GOT3 (cell line): ENCODE measurements at regions not wholly inside any gene's neighbourhood (a gene's known extent, or its start where the extent isn't known, plus 50 kb on each side); places are given as distances from the start of the nearest gene placed in this dataset.

Source experiments
- DNase-seq: peaks from one replicate; lab custom pipeline; 2025; ENCODE audit warnings: mixed read lengths; lab: John Stamatoyannopoulos, UW

- DNase-seq = no peak
These were observed 587.7 kb upstream of the GRAMD2B start for GRCh38 chr5:125835293-125836172.

- DNase-seq = no peak
These were observed 587.0 kb upstream of the GRAMD2B start for GRCh38 chr5:125836256-125836655.

DNA sequence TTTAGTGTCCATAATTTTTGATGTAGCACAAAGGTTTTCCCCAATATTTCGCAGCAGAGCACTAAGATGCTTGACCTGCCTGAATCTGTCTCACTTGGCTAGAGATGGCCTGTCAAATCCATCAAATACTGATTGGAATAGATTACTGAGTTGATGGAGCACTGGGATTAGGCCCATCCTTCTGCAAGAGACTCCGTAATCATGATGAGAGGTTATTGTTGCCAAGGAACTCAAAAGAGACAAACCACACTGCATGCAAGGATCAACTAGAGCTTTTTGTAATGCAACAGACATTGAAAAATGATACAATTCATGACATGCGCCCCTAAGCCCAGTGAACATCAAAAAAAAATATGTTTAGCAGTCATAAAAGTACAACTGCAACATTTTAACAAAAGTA lies 585.3 kb upstream of the GRAMD2B start:
- no peak for DNase-seq

GRCh38 chr5:125847561-125847960 lies 575.6 kb upstream of the GRAMD2B start:
- no peak for DNase-seq

GRCh38 chr5:125848751-125849150 lies 574.5 kb upstream of the GRAMD2B start:
- DNase-seq = no peak

DNA sequence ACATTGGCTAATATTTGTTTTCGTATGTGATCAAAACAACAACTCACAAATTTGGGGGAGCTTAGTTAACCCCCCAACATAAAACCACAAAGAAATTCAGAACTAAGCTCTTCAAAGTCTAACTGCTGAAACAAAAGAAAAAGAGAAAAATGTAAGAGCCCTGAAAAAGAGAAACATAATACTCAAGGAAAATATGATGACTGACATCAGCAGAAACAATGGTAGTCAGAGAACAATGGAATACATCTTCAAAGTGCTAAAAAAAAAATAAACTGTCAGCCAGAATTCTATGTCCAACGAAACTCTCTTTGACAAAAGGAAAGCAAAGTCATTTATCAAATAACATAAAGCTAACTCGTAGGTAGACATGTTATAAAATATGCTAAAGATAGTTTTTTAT lies 566.3 kb upstream of the GRAMD2B start:
- DNase-seq = no peak

GRCh38 chr5:125863579-125863978 lies 559.6 kb upstream of the GRAMD2B start:
- DNase-seq = no peak

DNA sequence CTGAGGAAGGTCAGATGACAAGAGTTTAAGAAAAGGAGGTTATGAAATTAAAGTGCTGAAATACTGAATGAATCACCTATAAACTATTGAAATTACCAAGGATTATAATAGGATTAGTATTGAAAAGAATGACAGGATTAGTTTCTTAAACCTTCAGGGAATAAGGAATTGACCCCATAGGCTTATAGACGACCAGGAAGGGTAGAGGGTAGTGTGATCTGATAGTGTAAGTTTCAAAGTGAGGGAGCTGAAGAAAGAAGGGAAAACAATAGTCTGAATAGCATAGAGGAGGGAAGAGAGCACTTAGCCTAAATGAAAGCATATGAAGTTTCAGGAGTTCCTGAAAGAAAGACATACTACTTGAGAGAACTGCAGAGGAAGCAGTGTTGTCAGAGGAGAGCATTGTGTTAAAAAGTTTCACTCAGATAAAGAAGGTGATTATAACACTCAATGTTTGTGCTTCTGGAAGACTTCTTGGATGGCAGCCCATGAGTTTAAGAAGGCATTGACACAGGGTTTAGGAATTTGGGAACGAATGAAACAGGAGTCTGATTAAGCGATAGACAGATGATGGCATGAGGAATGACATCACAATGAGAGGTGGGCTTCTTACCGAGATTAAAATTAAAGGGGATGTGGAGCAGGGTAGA lies 557.9 kb upstream of the GRAMD2B start:
- no peak for DNase-seq

DNA sequence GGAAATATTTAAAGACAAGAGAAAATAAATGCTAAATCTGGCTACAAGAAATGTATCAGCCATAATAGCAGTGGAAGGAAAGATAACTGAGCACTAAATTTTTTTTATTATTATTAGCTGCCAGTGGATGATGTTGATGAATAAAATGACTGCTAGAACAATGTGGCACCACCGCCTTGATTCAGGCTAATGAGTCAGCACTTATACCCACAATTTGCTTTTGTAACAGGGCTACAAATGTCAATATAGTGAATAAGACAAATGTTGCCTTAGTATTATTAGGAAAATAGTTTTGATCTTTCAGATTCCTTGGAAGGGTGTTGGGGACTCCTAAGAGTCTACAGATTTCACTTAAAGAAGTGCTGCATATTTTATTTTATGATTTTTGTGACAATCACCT lies 555.2 kb upstream of the GRAMD2B start:
- DNase-seq = no peak

GRCh38 chr5:125870256-125870655 lies 553.0 kb upstream of the GRAMD2B start:
- no peak for DNase-seq

DNA sequence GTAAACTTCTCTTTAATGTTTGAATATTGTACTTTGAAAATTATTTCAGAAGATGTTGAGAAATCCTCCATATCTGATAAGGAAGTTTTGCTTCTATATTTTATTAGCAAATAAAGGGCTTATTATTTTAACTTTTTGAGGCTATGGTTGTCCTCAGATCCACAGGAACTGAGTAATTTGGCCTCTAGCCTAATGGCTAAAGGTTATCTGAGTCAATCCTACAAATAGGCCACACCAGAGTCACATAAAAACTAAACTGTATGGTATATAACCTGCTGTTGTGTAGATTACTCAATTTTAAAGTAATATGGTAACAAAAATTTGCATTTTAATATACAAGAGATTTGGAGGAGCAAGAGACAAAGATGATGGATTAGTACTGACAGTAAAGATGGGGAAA lies 549.2 kb upstream of the GRAMD2B start:
- no peak for DNase-seq

GRCh38 chr5:125874717-125875116 lies 548.5 kb upstream of the GRAMD2B start:
- DNase-seq = no peak

- no peak for DNase-seq
These were observed 546.0 kb upstream of the GRAMD2B start for GRCh38 chr5:125877248-125877647.

DNA sequence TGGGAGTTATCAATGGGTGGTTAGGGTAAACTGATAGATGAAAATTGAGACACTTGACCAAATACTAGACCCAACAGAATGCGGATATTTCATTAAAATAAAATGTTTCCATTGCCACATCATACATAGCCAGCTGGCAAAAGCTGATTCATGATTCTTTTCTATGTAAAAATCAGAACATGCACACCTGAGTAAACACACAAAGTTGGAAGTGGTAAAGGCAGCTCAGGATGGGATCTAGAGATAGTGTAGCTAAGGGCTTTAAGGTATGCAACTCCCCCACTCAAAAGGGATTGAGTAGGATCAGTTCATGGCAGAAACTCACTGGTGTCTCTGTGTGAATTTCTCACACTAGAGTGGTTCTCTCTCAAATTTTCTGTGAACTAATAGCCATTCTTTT lies 541.1 kb upstream of the GRAMD2B start:
- DNase-seq = no peak

GRCh38 chr5:125883223-125883622 lies 540.0 kb upstream of the GRAMD2B start:
- DNase-seq = no peak

DNA sequence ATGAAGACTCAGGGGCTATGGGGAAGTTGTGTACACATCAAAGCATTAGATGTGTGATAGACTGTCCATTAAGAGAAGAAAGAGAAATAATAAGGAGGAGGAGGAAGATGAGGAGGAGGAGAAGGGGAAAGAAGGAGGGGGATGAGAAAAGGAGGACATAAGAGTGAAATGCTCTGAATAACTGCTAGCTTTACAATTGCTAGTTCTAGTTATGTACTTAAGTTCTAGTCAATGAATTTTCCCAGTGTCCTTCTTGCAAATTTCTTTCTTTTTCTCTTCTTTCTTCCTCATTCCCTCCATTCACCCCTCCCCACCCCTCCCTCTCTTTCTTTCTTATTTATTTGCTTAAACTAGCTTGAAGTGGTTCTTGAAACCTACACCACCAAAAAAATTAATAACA lies 534.9 kb upstream of the GRAMD2B start:
- no peak for DNase-seq

DNA sequence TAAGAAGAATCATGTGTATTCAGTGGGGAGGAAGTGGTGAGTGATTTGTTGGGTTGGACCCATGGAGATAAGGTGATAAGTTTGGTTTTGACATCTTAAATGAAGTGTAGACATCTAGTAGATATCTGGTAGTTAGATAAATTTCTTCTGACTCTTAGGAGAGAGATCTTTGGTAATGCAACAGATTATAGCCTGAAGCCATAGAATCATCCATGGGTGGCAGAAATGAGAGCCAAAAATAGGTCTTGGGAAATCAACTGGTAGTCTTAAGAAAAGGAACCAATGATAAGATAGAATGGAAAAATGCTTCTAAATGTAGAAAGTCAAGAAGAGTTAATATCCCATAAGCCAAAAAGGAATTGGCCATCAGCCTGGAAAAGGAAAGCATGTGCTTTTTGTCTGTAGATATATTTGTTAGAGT lies 532.7 kb upstream of the GRAMD2B start:
- DNase-seq = no peak

DNA sequence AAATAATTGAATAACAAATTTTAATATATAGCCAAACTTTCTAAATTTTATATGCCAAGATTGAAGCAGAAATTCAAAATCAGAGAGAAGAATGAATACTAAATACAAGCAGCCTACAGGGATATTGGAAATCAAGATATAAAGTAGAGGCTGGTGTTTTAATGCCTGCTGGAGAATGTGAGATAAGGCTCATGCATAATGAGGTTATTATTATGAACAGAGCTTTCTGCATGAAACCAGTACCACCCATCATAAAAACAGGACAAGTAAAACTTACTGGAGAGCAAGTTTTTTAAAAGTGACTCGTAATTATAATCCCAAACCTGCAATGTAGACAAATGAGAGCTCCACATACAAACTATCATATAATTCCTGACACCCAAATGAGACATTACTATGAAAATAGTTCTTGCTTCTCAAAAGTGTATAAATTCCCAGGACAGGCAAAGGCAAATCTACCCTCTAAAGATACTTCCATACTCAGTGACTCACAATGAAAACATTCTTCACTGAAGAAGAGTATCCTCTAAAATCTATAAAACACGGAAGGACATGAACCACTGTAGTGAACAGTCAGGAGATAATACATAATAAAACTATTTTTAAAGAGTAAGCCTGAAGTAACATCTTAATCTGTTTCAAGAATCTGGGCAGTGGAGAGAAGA lies 532.0 kb upstream of the GRAMD2B start:
- DNase-seq = no peak

DNA sequence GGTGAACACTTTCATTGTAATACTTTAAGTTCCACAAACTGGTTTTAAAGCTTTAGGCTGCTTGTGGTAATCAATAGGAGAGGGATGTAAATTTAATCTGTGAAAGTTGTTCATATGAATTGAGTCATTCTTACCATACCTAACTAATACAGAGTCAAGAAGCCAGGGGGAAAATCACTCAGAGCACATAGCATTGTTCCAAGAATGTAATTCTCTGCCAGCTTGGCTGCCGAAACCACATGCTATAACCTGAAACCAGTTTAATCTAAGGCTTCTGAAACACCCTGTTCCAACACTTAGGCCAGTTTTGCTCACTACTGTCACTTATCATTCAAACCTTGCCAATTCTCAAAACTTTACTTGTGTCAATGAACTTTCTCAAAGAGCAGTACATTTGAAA lies 528.8 kb upstream of the GRAMD2B start:
- no peak for DNase-seq

- no peak for DNase-seq
These were observed 526.8 kb upstream of the GRAMD2B start for GRCh38 chr5:125896368-125896767.

DNA sequence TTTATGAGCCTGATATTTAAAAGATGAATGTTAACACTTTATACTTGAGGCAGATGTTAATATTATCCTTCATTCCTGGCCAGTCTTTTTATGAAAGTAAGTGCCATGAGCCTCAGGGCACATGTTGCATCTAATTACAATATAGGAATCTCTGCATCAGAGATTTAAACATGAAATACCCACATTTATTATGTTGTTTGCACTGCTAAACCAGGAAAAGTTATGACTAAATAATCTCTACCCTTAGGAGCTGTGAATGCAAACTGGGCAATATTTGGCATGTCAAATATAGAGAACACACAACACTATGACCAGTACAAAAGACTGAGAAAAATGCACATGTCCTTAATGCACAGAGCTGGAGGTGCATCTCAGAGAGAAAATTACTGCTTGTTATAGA lies 526.1 kb upstream of the GRAMD2B start:
- no peak for DNase-seq

GRCh38 chr5:125898851-125899405 lies 524.3 kb upstream of the GRAMD2B start:
- DNase-seq = no peak

DNA sequence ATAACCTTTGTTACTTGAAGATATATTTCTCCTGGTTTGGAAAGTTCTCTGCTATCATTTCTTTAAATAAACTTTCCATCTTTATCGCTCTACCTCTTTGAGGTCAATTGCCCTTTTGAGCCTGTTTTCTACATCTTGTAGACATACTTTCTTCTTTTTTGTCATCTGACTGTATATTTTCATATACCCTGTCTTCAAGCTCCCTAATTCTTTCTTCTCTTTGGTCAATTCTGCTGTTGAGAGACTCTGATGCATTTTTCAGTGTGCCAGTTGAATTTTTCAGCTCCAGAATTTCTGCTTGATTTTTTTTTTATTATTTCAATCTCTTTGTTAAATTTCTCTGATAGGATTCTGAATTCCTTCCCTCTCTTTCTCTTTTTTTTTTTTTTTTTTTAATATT lies 511.2 kb upstream of the GRAMD2B start:
- no peak for DNase-seq
